Hypothalamus (tissue), 51 donors: ENCODE measurements at regions not wholly inside any gene's neighbourhood (a gene's known extent, or its start where the extent isn't known, plus 50 kb on each side); places are given as distances from the start of the nearest gene placed in this dataset.

Source experiments
- DNase-seq, 51 donors: peaks; one replicate each; lab custom pipeline; 2025; lab: John Stamatoyannopoulos, UW

DNA sequence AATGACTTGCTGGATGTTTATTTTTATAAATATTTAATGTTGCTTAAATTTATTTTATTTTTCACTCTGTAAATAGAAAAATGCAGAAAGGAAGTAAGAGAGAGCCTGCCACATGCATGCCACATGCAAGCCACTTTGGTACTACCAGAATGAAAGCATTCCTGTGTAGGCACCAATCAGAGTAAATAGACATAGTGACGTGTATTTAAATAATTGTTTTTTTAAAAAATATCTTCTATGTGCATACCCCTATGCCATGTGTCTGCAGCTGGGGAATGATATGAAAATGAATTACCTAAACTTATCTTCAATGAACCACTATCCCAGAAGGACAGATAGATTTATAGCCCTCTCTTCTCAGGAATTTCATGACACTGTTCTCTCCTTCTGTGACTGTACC, 651.5 kb upstream of the RIOK2 start:
- DNase-seq = no peak

DNA sequence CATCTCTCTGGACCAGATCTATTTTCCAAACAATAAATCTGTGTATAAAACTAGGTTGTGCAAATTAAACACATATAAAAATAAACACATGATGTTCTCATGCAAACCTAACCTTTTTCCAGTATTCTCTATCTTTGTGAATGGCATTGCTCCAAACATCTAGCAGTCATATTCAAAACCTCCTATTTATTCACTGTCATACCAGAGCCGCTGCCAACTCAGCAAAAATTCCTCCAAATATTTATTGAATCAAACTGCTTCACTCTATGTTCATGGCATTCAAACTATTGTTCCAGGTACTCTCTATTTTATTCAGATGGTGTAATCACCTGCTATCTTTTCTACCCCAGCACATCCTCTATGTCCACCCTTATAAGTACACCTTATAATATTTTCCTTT, 652.1 kb upstream of the RIOK2 start:
- no peak for DNase-seq

DNA sequence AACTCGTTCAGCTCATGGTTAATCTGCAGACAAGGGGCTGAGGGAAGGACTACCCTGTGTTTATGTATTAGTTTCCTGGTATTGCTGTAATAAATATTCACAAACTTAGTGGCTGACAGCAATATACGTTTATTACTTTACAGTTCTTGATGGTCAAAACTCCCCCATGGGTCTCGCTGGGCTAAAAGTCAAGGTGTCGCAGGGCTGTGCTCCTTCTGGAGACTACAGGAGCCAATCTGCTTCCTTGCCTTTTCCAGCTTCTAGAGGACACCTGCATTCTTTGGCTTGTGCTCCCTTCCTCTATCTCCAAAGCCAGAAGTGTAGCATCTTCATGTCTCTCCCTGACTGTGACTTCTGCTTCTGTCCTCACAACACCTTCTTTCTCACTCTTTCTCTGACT, 653.8 kb upstream of the RIOK2 start:
- no peak for DNase-seq

DNA sequence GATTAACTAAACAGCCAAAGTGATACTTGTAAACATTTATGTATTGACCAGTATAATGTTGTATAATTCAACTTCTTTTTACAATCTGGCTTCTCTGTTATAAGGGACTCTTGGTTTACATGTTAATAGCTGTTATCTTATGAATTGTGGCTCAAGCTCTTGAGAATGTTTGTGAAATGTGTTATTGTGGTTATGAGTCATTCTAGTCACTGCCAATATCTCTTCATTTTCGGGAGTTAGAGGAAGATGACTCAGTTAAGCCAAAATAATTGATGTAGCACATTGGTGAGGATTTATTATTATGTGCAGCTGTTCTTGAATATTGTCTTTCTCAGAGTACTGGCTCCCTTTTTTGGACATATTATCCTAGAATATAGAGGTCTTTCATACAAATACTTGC, 655.2 kb upstream of the RIOK2 start:
- no peak for DNase-seq

DNA sequence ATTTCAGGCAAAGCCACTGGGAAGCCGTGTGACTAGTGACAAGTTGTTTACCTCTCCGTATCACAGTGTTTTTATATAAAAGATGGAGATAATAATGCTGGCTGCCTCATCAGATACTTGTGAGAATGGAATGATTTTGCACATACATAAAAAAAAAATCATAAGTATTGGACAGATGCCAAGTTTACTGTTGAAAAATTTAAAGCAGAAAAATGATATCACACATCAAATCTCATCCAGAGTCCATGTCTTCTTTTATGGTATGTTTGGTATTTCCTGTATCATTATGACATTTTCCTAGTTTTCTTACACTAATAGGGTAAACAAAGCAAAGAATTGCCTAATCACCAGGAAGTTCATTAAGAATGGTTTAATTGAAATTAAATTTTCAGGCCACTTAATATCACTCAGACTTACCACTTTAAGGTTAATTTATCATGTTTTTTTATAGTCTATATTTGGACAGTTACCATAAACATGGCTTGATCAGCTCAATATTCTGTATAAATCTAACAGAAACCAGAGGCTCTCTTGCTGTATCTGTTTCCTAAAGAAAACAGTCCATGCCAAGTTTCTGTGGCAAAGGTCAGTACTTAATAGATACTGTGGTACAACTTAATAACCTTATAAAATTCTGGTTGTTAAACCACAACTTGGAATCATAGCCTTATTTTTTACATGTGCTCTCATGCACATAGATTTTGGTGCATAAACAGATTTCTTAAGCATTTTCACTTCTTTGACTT, 656.5 kb upstream of the RIOK2 start:
- no peak for DNase-seq

DNA sequence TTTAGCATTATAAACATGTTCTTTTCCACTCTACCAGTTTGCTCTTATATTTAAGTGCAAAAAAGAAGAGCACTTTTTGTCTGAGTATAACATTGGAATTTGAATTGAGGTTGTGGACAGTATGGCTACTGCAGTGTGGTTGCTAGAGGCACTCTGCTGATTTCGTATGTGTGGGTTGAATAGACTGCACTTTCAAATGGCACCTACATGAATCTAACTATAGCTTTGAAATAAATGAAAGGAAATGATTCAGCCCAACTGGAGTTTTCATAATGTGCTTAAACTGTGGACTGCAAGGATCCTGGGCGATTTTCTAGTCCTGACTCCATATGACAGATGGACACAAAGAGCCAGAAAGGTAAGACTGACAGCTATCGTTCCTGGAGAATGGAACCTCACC, 657.6 kb upstream of the RIOK2 start:
- DNase-seq = no peak

DNA sequence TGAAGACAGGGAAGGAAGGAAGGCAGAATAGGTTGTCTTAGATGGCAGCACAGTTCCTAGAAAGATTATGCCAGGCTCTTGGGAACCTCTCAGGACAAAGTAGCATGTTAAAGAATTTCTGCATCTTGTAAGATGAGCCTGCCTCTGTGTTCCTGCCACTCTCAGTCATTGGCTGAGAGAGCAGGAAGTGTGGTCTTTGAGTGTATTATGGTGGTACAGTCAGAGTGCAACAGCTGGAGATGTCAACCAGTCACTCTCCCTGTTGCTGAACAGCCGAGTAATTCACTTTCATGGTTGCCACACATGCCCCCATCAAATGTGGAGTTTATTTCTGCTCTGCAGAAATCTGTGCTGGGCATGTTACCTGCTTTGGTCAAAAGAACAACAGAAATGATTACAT, 659.6 kb upstream of the RIOK2 start:
- no peak for DNase-seq

DNA sequence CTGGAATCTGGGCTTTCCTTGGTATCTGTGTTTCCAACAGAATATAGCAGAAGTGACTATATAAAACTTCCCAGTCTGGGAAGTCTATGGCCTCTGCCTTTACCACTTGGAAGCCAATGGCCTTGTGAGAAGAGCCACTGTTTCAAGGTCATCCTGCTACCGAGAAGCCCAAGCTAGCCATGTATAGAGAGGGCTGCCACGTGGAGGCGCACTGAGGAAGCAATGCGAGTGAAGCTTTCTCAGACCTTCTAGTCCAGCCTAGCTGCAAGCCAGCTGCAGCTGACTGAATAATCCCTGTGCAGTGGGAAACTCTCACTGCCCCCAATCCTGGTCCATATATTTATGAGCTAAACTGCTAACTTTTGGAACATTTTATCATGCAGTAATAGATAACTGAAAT, 661.8 kb upstream of the RIOK2 start:
- peak in 1 of 51 donors; percentile 0 for DNase-seq

DNA sequence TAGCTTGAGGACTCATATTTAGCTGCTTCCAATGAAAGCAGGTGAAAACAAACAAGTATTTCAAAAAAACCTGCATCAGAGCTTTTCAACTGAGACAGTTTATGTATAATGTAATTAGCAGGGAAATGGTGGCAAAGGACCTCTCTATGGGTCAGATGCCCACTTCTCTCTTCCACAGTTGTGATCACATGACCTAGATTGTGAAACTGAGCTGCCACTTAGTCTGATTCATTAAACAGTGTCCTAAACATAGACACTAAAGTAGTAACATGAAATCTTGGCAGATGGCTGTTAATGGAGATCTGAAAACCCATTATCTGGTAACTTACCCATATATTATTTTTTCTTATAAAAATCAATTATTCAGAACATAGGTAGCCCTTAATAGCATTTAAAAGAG, 663.6 kb upstream of the RIOK2 start:
- DNase-seq = no peak

DNA sequence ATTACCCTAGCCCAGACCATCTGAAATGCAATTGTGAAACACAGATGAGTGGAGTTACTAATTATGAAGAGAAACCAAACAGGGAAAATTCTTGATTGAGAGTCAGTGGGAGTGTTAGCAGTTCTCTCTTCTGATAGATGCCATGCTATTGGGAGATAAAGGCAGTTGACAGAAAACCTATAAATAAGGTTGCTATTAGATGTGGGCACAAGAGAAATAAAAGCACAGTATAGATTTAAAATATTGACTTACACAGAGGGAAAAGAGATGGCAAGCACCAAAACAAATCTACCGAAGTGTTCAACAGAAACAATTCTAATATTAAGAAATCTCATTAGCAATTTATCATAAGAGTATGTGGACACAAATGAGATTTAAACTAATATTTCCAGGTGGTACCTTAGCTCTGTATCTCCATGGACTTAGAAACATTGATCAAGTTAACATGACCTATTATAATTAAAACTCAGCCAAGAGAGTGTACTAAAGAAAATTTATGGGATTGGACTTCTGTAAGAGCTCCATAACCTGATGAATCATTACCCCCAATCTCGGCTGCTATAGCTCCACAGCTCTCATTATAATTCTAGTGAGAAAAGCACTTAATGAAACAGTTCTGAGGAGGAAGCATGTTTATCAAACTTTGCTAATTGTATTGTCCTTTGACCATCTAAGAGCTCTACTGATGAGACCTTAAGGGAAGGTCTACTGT, 665.0 kb upstream of the RIOK2 start:
- no peak for DNase-seq

DNA sequence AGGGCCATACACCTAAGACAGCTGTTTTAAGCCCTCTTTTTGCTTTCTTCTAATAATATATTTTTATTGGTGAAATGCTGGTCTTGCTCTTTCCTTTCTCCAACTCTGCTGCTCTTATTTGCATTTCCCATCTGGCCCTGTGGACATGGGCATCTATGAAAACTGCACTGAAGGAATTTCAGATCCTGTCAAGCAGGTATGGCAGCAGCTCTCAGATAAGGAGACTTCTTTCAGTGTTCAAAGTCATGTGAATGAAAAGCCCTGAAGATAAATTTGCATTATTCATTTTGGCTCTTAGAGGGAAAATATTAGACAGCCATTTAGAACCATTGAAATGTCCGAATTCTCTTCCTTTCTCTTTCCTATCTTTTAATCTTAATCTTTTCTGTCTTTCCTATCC, 668.0 kb upstream of the RIOK2 start:
- no peak for DNase-seq

DNA sequence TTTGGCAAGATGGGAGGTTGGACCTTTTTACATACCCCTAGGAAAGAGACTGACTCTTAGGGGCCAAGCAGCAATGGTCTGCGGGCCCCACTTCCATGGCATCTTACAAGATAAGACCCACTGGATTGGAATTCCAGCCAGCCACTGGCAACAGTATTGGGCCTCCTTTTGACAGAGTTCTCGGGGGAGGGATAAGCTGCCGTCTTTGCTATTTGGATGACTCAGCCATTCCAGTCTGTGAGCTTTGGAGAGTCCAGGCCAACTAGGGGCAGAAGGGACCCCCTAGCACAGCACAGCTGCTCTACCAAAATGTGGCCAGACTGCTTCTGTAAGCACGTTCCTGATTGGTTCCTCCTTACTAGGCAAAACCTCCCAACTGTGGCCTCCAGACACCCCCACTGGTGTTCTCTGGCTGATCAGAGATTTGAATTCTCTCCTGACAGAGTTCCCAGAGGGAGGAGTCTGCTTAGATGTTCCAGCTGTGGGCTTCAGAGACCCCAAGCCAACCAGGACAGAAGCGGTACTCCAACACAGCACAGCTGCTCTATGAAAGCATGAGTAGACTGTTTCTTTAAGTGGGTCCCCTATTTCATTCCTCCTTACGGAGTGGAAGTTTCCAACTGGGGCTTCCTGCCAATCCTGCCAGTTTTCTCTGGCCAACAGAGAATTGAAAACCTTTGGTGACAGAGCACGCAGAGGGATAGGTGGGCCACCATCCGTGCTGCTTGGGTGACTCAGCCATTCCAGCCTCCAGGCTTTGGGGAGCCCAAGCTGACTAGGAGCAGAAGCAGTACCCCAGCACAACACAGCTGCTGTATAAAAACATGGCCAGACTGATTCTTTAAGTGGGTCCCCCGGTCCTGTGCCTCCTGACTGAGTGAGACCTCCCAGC, 672.1 kb upstream of the RIOK2 start:
- DNase-seq = no peak

DNA sequence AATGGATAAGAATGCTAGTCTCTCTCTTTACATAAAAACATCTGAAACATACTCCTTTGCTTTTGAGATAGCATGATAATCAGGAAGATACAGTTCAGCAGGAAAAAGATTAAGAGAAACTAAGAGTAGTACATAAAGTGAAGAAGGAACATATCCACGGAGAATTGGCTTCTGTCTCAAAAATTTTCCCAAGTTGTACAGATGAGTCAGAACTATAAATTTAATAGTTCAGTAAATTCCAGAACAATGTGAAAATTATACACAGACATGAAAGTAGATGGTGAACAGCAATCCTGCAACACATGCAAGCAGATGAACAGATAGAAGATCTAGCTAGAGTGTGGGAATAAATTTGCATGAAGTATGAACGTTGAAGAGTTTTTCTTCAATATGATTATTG, 691.4 kb upstream of the RIOK2 start:
- no peak for DNase-seq

DNA sequence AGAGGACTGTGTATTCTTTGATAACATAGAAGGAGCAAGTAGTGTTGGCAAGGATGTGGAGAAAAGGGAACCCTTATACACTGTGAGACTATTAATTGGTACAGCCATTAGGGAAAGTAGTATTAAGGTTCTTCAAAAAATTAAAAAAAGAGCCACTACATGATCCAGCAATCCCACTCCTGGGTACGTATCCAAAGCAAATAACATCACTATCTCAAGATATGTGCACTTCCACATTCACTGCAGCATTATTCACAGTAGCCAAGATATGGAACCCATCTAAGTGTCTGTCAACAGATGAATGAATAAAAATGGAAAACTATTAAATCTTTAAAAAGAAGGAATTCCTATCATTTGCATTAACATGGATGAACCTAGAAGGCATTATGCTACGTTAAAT, 693.2 kb upstream of the RIOK2 start:
- DNase-seq = no peak

DNA sequence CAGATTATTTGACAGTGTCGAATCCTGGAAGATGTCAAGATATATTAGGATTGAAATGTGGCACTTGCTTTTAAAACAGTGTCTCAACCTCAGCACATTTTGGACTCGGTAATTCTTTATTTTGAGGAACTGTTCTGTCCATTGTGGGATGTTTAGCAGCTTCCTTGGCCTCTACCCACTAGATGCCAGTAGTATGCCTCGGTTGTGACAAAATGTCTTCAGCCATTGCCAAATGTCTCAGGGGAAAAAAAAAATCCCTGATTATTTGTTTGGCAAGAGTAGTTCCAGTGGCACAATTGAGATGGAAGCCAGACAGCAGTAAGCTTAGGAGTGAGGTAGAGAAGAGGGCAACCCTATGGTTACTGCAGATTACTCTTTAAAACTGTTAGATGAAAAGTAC, 694.5 kb upstream of the RIOK2 start:
- peak in 14 of 51 donors; percentile 1 to 45 (median 10) for DNase-seq

DNA sequence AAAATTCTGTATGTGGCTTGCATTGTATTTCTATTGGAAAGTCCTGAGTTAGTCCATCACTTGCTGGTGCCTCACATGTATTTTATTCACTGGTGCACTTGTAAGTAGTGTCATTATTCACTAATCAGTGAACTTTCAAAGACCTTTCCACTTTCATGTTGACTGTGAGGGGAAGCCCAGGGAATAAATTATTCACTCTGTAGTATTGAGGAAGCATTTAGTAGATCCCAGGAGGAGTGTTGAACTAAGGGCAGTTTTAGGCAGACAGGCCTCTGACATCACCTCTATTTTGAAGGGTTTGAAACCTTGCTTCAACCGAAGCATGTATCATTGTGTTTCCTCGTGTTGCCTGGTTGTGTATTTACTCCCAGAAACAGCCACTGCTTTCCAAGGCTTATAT, 705.4 kb upstream of the RIOK2 start:
- DNase-seq = no peak

DNA sequence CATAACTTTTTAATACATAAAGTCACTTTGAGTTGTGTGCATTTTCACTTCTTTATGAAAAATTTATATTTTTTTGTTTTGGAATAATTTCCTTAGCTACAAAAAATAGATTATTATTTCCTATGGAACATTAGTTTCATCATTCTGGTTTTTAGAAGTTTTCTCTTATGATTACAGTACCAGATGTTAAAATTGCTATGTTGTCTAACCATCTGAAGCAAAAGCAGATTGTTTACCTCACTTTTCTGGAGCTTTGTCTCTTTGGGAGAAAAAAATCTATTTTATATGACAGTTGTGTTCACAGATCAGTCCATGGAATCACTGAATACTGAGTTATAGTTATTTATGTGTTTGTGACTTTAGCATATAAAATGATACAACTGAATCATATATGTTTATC, 708.9 kb upstream of the RIOK2 start:
- no peak for DNase-seq

DNA sequence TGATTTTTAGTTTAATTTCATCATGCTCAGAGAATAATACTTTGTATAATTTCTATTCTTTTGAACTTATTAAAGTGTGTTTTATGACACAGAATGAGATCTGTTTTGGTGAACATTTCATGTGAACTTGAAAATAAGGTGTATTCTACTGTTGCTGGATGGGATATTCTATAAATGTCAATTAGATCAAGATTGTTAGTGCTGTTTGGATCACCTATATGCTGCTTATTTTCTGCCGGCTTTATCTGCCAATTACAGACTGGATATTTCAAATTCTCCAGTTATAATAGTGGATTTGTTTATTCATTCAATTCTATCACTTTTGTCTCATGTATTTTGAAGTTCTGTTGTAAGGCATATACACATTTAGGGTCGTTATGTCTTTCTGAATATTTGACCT, 720.7 kb upstream of the RIOK2 start:
- no peak for DNase-seq

DNA sequence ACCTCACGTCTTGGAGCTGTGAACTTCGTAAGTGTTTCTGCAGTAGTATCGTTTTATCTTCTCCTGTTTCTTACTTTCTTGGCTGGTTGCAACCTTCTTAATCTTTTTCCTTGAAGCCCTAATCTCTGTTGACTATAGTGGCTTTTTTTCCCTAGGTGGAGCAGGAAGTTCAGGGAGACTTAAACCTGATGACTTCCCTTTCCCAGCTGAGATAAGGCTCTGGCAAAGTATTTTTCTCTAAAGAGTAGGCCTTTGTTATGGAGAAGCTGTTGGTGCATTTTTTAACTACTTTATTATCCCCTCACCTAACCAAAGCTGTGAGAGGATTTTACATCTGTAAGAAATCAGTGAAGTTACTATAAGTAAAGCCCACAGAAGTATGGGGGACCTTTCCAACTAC, 723.1 kb upstream of the RIOK2 start:
- DNase-seq = no peak

DNA sequence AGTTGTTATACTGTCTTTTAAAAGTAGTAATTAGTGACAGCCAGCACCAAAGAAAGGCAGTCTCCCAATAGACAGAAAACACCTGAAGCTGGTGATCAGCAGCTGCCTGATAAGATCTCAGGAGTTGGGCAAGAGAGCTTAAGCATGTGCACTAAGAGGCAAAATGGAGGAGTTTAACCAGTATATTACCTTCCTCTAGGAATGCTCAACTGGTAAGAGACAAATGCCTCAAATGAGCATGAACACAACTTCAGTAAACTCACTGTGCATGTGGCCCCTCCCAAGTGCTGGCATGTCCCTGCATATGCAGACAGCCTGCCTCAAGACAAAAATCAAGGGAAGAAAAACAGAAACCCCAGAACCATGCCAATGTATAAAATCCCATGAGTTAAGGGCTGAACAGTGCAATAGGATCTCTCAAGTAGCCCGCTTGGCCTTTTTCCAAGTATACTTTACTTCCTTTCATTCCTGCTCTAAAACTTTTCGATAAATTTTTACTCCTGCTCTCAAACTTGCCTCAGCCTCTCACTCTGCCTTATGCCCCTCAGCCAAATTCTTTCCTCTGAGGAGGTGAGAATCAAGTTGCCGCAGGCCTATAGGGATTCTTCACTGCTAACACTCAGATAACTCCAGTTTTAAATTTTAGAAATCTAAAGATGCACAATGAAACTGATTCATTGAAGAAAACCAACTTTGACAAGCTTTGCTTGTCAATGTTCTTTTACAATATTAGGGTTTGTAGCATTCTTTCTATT, 724.8 kb upstream of the RIOK2 start:
- DNase-seq = no peak

DNA sequence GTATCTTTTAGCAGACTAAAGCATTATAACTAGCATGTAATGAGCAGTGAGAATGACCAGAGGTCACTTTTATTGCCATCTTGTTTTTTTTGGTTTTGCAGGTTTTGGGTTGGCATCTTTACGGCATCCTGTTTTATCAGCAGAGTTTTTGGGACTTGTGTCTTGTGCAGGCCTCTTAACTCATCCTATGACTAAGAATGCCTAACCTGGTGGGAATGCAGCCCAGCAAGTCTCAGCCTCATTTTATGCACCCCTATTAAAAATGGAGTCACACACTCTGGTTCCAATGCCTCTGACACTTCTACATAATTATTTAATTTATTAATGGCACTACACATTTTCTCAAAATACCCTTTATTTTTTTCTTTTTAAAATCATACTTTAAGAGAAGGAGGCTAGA, 726.5 kb upstream of the RIOK2 start:
- DNase-seq = no peak
